Astrocyte of the spinal cord (primary cell): ENCODE measurements at regions not wholly inside any gene's neighbourhood (a gene's known extent, or its start where the extent isn't known, plus 50 kb on each side); places are given as distances from the start of the nearest gene placed in this dataset.

ENCODE experiments used
- DNase-seq: peaks from one replicate; pipeline ENCODE4 v3.0.0; 2011; ENCODE audit warnings: low read depth, low spot score
- H3K4me3 ChIP-seq: 2 replicates; pipeline ENCODE4 v1.5.1; 2011; ENCODE audit warnings: low read depth, mild to moderate bottlenecking, low read length, moderate library complexity
- CTCF ChIP-seq: IDR thresholded peaks from 2 replicates; pipeline ENCODE4 v1.5.1; 2012; ENCODE audit warnings: low read depth, mild to moderate bottlenecking, low read length, inconsistent platforms
- in situ Hi-C: cut with HindIII; loops from 2 replicates; pipeline ENCODE4 v1.10.0; 2017; ENCODE audit warnings: low sequenced_read_pairs

GRCh38 chr7:68269405-68269804 is 1272.8 kb downstream of the TYW1 start:
- peak; percentile 36 for DNase-seq
- TF ChIP-seq CTCF = no peak
- in situ Hi-C loops = no loop called here

GRCh38 chr7:68272507-68272906 is 1275.9 kb downstream of the TYW1 start:
- in situ Hi-C loops = no loop called here
- H3K4me3 ChIP-seq = no peak overlapping the region
- no peak for DNase-seq
- no peak for TF ChIP-seq CTCF

More at GRCh38 chr7:68269405-68269804, 1272.8 kb downstream of the TYW1 start:
- no peak overlapping the region for H3K4me3 ChIP-seq

GRCh38 chr7:68276725-68277124 is 1280.1 kb downstream of the TYW1 start:
- in situ Hi-C loops = no loop called here
- H3K4me3 ChIP-seq = no peak overlapping the region
- no peak for TF ChIP-seq CTCF
- DNase-seq = no peak

GRCh38 chr7:68279827-68280400 is 1283.3 kb downstream of the TYW1 start:
- in situ Hi-C loops = no loop called here
- no peak for DNase-seq
- TF ChIP-seq CTCF = no peak
- H3K4me3 ChIP-seq = no peak overlapping the region

- no peak for DNase-seq
- H3K4me3 ChIP-seq = no peak overlapping the region
- TF ChIP-seq CTCF = no peak
- in situ Hi-C loops = no loop called here
Measured at GRCh38 chr7:68280931-68281330, 1284.3 kb downstream of the TYW1 start.

GRCh38 chr7:68288144-68288593 is 1291.5 kb downstream of the TYW1 start:
- in situ Hi-C loops = no loop called here
- DNase-seq = no peak
- TF ChIP-seq CTCF = no peak
- no peak overlapping the region for H3K4me3 ChIP-seq

GRCh38 chr7:68291710-68292109 is 1295.1 kb downstream of the TYW1 start:
- H3K4me3 ChIP-seq = no peak overlapping the region
- no peak for DNase-seq
- in situ Hi-C loops = no loop called here
- TF ChIP-seq CTCF = no peak
